NCI-H748 treated with DMSO at 0.1 percent for 48 hours (cell line): ENCODE measurements at regions not wholly inside any gene's neighbourhood (a gene's known extent, or its start where the extent isn't known, plus 50 kb on each side); places are given as distances from the start of the nearest gene placed in this dataset.
"Not testable (repeated sequence)": the region's sequence is repeated elsewhere in the genome, so short reads cannot be mapped to it uniquely, and the experiment has no call there.

Experiments used
- DNase-seq: peaks from one replicate; lab custom pipeline; 2025; lab: John Stamatoyannopoulos, UW

- DNase-seq = no peak
These were observed 308.3 kb downstream of the TSN start for GRCh38 chr2:122063716-122064115.

GRCh38 chr2:122070241-122070731 lies 314.8 kb downstream of the TSN start:
- DNase-seq = no peak

GRCh38 chr2:122072666-122073065 lies 317.2 kb downstream of the TSN start:
- no peak for DNase-seq

GRCh38 chr2:122074201-122074600 lies 318.8 kb downstream of the TSN start:
- DNase-seq = no peak

GRCh38 chr2:122075381-122075780 lies 319.9 kb downstream of the TSN start:
- DNase-seq = no peak

GRCh38 chr2:122077114-122077513 lies 321.7 kb downstream of the TSN start:
- no peak for DNase-seq

GRCh38 chr2:122077771-122078170 lies 322.3 kb downstream of the TSN start:
- DNase-seq = no peak

GRCh38 chr2:122078451-122078850 lies 323.0 kb downstream of the TSN start:
- no peak for DNase-seq

GRCh38 chr2:122079844-122080243 lies 324.4 kb downstream of the TSN start:
- no peak for DNase-seq

- DNase-seq = no peak
These were observed 324.9 kb downstream of the TSN start for GRCh38 chr2:122080316-122080715.

GRCh38 chr2:122080871-122081270 lies 325.4 kb downstream of the TSN start:
- no peak for DNase-seq

- DNase-seq = no peak
These were observed 326.3 kb downstream of the TSN start for GRCh38 chr2:122081751-122082150.

GRCh38 chr2:122083256-122084048 lies 328.0 kb downstream of the TSN start:
- DNase-seq = no peak

GRCh38 chr2:122085672-122086071 lies 330.2 kb downstream of the TSN start:
- DNase-seq = not testable (repeated sequence)

GRCh38 chr2:122094557-122094956 lies 339.1 kb downstream of the TSN start:
- no peak for DNase-seq

- DNase-seq = no peak
These were observed 341.3 kb downstream of the TSN start for GRCh38 chr2:122096761-122097160.

- DNase-seq = no peak
These were observed 342.9 kb downstream of the TSN start for GRCh38 chr2:122098306-122098705.

- no peak for DNase-seq
These were observed 344.9 kb downstream of the TSN start for GRCh38 chr2:122100346-122100745.

- no peak for DNase-seq
These were observed 345.3 kb downstream of the TSN start for GRCh38 chr2:122100756-122101155.

GRCh38 chr2:122101319-122101718 lies 345.9 kb downstream of the TSN start:
- DNase-seq = no peak

- no peak for DNase-seq
These were observed 349.9 kb downstream of the TSN start for GRCh38 chr2:122105171-122105876.

- DNase-seq = no peak
These were observed 350.4 kb downstream of the TSN start for GRCh38 chr2:122105877-122106206.

GRCh38 chr2:122108186-122108585 lies 352.7 kb downstream of the TSN start:
- DNase-seq = no peak
